ENCODE measurements at regions not wholly inside any gene's neighbourhood (a gene's known extent, or its start where the extent isn't known, plus 50 kb on each side); places are given as distances from the start of the nearest gene placed in this dataset.

DNA sequence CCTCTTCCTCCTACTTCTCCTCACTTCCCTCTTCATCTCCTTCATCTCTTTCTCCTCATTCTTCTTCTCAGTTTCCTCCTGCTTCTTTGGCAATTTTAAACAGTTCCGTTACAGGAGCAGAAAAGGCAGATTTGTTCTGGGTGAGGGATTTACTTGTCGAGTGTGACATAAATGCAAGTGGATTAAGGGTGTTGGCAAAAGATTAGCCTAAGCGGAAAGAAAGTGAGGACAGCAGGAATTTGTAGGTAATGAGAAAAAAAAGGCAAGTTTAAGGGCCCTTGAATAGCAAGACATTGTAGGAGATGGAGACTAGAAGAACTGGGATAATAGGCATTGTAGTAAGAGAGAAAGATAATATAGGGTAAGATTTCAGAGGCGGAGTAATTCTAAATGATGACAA is 841.6 kb downstream of the RAPGEF2 start (continued):
- TF ChIP-seq CHD2 (IDR thresholded peaks at IDR 0.05; ENCODE audit: low read length) (no peak), BRCA1 (IDR thresholded peaks at IDR 0.05; ENCODE audit: low read depth, low read length) (no peak), SUZ12 (IDR thresholded peaks at IDR 0.05; ENCODE audit: low read length) (no peak), TAF7 (optimal IDR thresholded peaks at IDR 0.05; ENCODE audit: borderline replicate concordance, low read depth, low read length) (no peak)

Measured in H1 (cell line).